ENCODE measurements at regions not wholly inside any gene's neighbourhood (a gene's known extent, or its start where the extent isn't known, plus 50 kb on each side); places are given as distances from the start of the nearest gene placed in this dataset.

GRCh38 chr7:96562458-96562857, 147.2 kb downstream of the SEM1 start:
- TF ChIP-seq CTCF (IDR thresholded peaks at IDR 0.05; ENCODE audit: insufficient read depth, low read depth, low read length) (no peak), EZH2 (IDR thresholded peaks at IDR 0.05; ENCODE audit: insufficient read depth, low read length) (no peak)

Measured in astrocyte (in vitro differentiated cells and primary cell).